ENCODE measurements at regions not wholly inside any gene's neighbourhood (a gene's known extent, or its start where the extent isn't known, plus 50 kb on each side); places are given as distances from the start of the nearest gene placed in this dataset.

- TF ChIP-seq CTCF (IDR thresholded peaks at IDR 0.05): no peak
- TF ChIP-seq POLR2A (IDR thresholded peaks at IDR 0.05): no peak
Measured at GRCh38 chr17:71068408-71068750, 899.0 kb downstream of the KCNJ2 start.
